ENCODE measurements at regions not wholly inside any gene's neighbourhood (a gene's known extent, or its start where the extent isn't known, plus 50 kb on each side); places are given as distances from the start of the nearest gene placed in this dataset.

DNA sequence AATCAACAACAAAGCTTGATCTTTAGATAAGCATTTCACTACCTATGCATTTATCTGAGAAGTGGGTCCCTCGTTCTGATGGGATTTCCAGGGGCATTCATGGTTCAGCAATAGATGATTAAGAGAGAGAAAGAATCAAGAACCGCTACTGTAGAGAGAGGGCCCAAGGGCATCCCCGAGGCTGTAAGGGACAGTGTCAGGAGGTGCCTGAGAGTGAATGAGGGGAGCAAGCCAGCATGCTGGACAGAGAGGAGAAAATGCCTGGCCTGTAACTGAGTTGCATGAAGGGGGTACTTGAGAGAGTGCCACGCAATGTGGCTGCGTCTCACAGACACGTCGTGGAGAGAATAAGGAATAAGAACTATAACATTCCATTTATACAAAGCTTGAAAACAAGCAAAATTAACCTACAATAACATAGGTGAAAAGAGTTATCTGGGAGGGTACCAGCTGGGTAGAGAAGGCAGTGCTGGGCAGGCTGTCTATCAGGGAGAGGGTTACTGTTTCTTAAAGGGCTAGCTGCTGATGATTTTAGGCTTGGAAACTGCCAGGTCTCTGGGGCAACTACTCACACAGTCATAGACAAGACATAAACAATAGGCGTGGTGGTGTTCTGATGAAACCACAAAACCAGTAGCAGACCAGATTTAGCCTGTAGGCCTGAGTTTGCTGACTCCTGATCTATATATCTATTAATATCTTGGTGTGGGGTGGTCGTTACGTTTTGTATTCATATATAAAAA is 374.6 kb upstream of the CFAP20DC start:
- Histone ChIP-seq H3K4me2 (no peak overlapping the region), H3K4me1 (no peaks in the 10 kb centered on the region), H3K9me3 (no peaks in the 10 kb centered on the region), H3K4me3 (no peak overlapping the region), H3K27ac (no peak overlapping the region)
- FAIRE-seq (no peak), DNase-seq (ENCODE audit: low read depth in 1 of 2, low spot score in 1 of 2) (no peak), ATAC-seq (no peak)
- ChIA-PET CTCF (interaction anchor here (0.8 to 1.2 kb wide), 2 partner anchors 9 to 31 kb away, joined by 3 read pairs; no protein-coding TSS in a partner anchor), POLR2A (no interaction called here)
- no peak for TF ChIP-seq HEYL (CRISPR knock-in tag; IDR thresholded peaks at IDR 0.05)
- TF ChIP-seq RAD21 (conservative IDR thresholded peaks at IDR 0.05 in 1 of 2, IDR thresholded peaks at IDR 0.05 in 1 of 2), result no peak
- no peak for TF ChIP-seq CBX8 (IDR thresholded peaks at IDR 0.05)
- TF ChIP-seq TP53 (CRISPR knock-in tag; IDR thresholded peaks at IDR 0.05), result no peak
- no peak for TF ChIP-seq MAZ (IDR thresholded peaks at IDR 0.05; ENCODE audit: borderline replicate concordance, low read depth, low read length)
- TF ChIP-seq FOSL2 (IDR thresholded peaks at IDR 0.05), result no peak
- TF ChIP-seq FOSL2 (CRISPR knock-in tag; IDR thresholded peaks at IDR 0.05), result no peak
- no peak for TF ChIP-seq RFX5 (IDR thresholded peaks at IDR 0.05)
- TF ChIP-seq HOXB13 (CRISPR knock-in tag; IDR thresholded peaks at IDR 0.05; ENCODE audit: low read depth), result no peak
- TF ChIP-seq EP300 (IDR thresholded peaks at IDR 0.05), result no peak
- TF ChIP-seq, protein P1, sequence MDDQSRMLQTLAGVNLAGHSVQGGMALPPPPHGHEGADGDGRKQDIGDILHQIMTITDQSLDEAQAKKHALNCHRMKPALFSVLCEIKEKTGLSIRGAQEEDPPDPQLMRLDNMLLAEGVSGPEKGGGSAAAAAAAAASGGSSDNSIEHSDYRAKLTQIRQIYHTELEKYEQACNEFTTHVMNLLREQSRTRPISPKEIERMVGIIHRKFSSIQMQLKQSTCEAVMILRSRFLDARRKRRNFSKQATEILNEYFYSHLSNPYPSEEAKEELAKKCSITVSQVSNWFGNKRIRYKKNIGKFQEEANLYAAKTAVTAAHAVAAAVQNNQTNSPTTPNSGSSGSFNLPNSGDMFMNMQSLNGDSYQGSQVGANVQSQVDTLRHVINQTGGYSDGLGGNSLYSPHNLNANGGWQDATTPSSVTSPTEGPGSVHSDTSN (IDR thresholded peaks at IDR 0.05), result no peak
- whole genome bisulfite sequencing (ENCODE audit: missing lambda C conversion rate), result 53% methylated on average over 9 of the region's 10 CpGs

DNA sequence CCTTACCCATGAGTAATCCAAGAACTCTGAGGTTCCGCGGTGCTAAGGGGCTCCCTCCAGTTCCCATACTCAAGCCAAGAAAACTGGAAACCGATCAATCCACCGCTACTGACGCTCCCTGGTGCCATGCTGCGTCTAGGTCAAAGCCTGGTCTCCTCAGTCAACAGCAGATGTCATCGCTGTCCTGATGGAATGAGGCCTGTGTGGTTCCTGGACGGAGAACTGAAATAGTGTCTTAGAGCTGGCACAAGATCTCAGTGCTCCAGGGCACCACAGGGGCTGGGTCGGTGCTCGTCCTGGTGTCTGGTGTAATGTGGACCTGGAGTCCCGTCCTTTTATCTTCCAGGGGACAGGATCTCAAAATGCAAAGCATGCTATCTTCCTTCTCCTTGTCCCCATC is 373.9 kb upstream of the CFAP20DC start:
- DNase-seq (ENCODE audit: low read depth in 1 of 2, low spot score in 1 of 2) (no peak), ATAC-seq (no peak), FAIRE-seq (no peak)
- Histone ChIP-seq H3K4me3 (no peak overlapping the region), H3K9me3 (no peaks in the 10 kb centered on the region), H3K27ac (no peak overlapping the region), H3K4me1 (no peaks in the 10 kb centered on the region), H3K4me2 (no peak overlapping the region)
- ChIA-PET CTCF (interaction anchor here (1.2 kb wide), 1 partner anchor 8 kb away, joined by 3 read pairs; no protein-coding TSS in a partner anchor), POLR2A (no interaction called here)
- 62% methylated on average over 10 of the region's 11 CpGs for WGBS (ENCODE audit: missing lambda C conversion rate)
- no peak for TF ChIP-seq CHD2 (IDR thresholded peaks at IDR 0.05; ENCODE audit: low read length, partially characterized antibody)
- TF ChIP-seq, protein P2, sequence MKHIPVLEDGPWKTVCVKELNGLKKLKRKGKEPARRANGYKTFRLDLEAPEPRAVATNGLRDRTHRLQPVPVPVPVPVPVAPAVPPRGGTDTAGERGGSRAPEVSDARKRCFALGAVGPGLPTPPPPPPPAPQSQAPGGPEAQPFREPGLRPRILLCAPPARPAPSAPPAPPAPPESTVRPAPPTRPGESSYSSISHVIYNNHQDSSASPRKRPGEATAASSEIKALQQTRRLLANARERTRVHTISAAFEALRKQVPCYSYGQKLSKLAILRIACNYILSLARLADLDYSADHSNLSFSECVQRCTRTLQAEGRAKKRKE (CRISPR knock-in tag; IDR thresholded peaks at IDR 0.05; ENCODE audit: low read depth), result no peak
- TF ChIP-seq CBX8 (IDR thresholded peaks at IDR 0.05), result no peak
- TF ChIP-seq JUN (IDR thresholded peaks at IDR 0.05), result no peak
- no peak for TF ChIP-seq FOSB (CRISPR knock-in tag; IDR thresholded peaks at IDR 0.05)

DNA sequence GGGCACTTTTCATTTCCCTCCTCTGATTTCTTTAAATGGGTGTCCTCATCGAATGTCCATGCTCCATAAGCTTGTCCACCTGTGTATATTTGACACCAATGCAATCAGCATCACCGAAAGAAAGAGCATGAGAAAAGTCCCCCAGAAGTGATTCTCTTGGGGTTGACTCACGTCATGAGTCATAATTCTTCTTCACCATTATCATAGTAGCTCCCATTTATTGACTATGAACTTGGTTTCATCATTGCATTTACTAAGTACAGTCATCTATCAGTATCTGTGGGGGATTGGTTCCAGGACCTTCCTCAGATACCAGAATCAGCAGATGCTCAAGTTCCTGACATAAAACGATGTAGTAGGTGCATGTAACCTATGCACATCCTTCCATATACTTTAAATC is 372.5 kb upstream of the CFAP20DC start:
- ChIA-PET POLR2A (no interaction called here), CTCF (interaction anchor here (0.7 kb wide), 1 partner anchor 223 kb away, joined by 3 read pairs; no protein-coding TSS in a partner anchor)
- Histone ChIP-seq H3K9me3 (no peaks in the 10 kb centered on the region), H3K27ac (no peak overlapping the region), H3K4me3 (no peak overlapping the region), H3K4me2 (no peak overlapping the region), H3K4me1 (no peaks in the 10 kb centered on the region)
- DNase-seq (ENCODE audit: low read depth in 1 of 2, low spot score in 1 of 2) (no peak), FAIRE-seq (no peak), ATAC-seq (no peak)
- TF ChIP-seq ESRRA (IDR thresholded peaks at IDR 0.05; ENCODE audit: borderline replicate concordance, low read length) (no peak), BHLHE40 (IDR thresholded peaks at IDR 0.05; ENCODE audit: low read depth, low read length) (no peak)
- TF ChIP-seq, protein P3, sequence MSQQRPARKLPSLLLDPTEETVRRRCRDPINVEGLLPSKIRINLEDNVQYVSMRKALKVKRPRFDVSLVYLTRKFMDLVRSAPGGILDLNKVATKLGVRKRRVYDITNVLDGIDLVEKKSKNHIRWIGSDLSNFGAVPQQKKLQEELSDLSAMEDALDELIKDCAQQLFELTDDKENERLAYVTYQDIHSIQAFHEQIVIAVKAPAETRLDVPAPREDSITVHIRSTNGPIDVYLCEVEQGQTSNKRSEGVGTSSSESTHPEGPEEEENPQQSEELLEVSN (IDR thresholded peaks at IDR 0.05; ENCODE audit: borderline replicate concordance, low read depth), result no peak
- 8% methylated on average over 4 of the region's 4 CpGs for WGBS (ENCODE audit: missing lambda C conversion rate)

DNA sequence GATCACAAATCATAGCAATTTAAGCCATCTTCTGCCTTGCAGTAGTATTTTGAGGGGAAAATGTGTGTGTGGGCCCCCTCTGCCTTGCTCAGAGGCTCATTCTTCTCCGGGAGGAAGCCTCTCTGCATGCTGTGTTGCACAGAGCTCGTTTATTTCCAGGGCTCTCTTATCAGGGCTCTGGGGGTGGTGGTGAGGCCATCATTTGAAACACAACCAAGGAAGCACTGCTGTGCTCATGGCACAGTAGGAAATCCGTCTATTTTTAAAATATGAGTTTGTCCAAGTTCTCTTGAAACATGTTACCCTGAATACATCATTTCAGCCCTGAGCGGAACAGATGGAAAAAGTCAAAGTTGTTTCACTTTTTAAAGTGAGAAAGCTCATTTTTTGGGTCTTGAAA is 369.0 kb upstream of the CFAP20DC start:
- Histone ChIP-seq H3K9me3 (no peaks in the 10 kb centered on the region), H3K4me1 (no peaks in the 10 kb centered on the region), H3K4me3 (no peak overlapping the region), H3K4me2 (no peak overlapping the region), H3K27ac (no peak overlapping the region)
- POLR2A ChIA-PET, result no interaction called here
- CTCF ChIA-PET, result no interaction called here
- 14% methylated on average over 4 of the region's 4 CpGs for WGBS (ENCODE audit: missing lambda C conversion rate)
- no peak for DNase-seq (ENCODE audit: low read depth in 1 of 2, low spot score in 1 of 2)
- FAIRE-seq, result no peak
- ATAC-seq, result no peak
- TF ChIP-seq RARB (CRISPR knock-in tag; IDR thresholded peaks at IDR 0.05), result no peak
- TF ChIP-seq, protein P4, sequence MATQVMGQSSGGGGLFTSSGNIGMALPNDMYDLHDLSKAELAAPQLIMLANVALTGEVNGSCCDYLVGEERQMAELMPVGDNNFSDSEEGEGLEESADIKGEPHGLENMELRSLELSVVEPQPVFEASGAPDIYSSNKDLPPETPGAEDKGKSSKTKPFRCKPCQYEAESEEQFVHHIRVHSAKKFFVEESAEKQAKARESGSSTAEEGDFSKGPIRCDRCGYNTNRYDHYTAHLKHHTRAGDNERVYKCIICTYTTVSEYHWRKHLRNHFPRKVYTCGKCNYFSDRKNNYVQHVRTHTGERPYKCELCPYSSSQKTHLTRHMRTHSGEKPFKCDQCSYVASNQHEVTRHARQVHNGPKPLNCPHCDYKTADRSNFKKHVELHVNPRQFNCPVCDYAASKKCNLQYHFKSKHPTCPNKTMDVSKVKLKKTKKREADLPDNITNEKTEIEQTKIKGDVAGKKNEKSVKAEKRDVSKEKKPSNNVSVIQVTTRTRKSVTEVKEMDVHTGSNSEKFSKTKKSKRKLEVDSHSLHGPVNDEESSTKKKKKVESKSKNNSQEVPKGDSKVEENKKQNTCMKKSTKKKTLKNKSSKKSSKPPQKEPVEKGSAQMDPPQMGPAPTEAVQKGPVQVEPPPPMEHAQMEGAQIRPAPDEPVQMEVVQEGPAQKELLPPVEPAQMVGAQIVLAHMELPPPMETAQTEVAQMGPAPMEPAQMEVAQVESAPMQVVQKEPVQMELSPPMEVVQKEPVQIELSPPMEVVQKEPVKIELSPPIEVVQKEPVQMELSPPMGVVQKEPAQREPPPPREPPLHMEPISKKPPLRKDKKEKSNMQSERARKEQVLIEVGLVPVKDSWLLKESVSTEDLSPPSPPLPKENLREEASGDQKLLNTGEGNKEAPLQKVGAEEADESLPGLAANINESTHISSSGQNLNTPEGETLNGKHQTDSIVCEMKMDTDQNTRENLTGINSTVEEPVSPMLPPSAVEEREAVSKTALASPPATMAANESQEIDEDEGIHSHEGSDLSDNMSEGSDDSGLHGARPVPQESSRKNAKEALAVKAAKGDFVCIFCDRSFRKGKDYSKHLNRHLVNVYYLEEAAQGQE (IDR thresholded peaks at IDR 0.05), result no peak
- no peak for TF ChIP-seq MAZ (IDR thresholded peaks at IDR 0.05; ENCODE audit: borderline replicate concordance, low read depth, low read length)
- TF ChIP-seq ZFP36 (IDR thresholded peaks at IDR 0.05; ENCODE audit: borderline replicate concordance, partially characterized antibody), result no peak
- TF ChIP-seq ESRRA (IDR thresholded peaks at IDR 0.05; ENCODE audit: borderline replicate concordance, low read length), result no peak
- no peak for TF ChIP-seq SMC3 (IDR thresholded peaks at IDR 0.05)
- TF ChIP-seq MAFK (IDR thresholded peaks at IDR 0.05; ENCODE audit: partially characterized antibody), result no peak
- TF ChIP-seq JUNB (IDR thresholded peaks at IDR 0.05), result no peak
- TF ChIP-seq NPAS2 (CRISPR knock-in tag; IDR thresholded peaks at IDR 0.05; ENCODE audit: borderline replicate concordance), result no peak
- TF ChIP-seq BHLHE40 (IDR thresholded peaks at IDR 0.05; ENCODE audit: low read depth, low read length), result no peak
- no peak for TF ChIP-seq POLR2A (IDR thresholded peaks at IDR 0.05; ENCODE audit: low read length)
